GM18868 (cell line): ENCODE measurements at regions not wholly inside any gene's neighbourhood (a gene's known extent, or its start where the extent isn't known, plus 50 kb on each side); places are given as distances from the start of the nearest gene placed in this dataset.
"Not testable (repeated sequence)": the region's sequence is repeated elsewhere in the genome, so short reads cannot be mapped to it uniquely, and the experiment has no call there.

Experiments used
- ATAC-seq: cut with Tn5 transposase; IDR thresholded peaks from one replicate; pipeline ENCODE4 v1.9.1; 2021; ENCODE audit warnings: mild to moderate bottlenecking, moderate library complexity; ENCODE audit not compliant: unreplicated experiment

DNA sequence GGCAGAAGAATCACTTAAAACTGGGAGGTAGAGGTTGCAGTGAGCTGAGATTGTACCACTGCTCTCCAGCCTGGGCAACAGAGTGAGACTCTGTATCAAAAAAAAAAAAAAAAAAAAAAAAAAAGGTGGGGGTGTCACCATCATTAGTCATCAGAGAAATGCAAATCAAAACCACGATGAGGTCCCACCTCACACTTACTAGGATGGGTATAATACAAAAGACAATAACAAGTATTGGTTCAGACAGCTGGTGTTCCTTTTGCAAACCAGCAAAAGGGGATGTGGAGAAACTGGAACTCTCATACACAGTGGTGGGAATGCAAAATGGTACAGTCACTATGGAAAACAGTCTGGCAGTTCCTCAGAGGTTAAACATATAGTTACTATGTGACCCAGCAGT is 78.7 kb upstream of the TSC22D2 start:
- ATAC-seq, result no peak

DNA sequence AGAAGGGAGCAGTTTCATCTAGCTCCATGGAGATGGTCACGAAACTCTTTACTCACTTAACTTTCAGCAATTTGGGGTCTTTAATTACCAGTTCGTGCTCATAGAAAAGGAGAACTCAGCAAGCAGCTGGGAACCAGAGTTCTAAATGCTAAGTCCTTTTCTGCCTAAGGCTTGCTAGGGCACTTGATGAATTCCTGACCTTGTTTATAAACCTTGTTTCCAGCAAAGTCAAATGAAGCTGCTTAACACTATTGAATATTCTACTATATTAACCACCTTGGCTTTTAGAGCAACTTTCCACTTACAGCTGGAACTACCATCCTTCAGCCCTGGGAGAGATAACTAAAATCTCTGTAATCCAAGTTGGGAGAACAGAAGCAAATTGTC is 79.5 kb upstream of the TSC22D2 start:
- no peak for ATAC-seq

DNA sequence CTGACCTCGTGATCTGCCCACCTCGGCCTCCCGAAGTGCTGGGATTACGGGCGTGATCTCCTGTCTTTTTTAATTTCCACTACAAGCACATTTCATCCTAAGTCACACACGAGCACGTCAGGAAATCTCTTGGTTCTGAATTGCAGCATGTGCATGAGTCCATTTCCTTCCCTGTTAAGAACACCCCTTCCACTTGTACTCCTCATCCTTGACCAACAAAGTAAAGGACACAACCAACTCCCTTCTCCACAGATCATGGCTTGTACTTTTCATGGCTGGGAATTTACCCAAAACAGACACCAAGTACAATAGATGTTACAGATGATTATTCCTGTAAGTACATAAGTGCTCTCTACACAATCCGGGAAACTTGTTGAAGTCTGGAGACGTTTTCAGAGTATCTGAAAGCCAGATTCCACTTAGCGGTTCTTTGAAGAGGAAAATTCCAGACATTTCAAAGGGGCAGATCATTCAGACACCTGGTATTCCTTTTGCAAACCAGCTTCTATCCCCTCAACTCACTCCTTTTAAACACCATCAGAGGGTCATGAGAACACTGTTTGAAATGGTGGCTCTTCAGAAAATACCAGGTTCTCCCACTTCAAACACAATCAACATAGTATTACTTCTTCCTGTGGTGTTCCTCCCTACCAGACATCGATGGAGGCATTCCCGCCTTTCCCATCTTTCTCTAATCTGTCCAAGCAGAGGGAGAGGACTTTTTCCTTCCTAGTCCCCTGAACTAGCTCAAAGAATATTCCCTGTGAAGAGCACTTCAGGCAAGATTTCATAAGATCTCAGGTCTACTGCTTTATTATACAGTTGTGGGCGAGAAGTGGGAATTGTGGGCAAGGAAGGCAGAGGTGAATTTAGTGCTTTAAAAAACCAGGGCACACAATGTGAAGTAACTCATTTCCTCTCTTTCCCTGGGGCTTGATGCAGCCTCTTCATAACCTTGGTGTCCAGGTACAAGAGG is 80.1 kb upstream of the TSC22D2 start:
- no peak for ATAC-seq

DNA sequence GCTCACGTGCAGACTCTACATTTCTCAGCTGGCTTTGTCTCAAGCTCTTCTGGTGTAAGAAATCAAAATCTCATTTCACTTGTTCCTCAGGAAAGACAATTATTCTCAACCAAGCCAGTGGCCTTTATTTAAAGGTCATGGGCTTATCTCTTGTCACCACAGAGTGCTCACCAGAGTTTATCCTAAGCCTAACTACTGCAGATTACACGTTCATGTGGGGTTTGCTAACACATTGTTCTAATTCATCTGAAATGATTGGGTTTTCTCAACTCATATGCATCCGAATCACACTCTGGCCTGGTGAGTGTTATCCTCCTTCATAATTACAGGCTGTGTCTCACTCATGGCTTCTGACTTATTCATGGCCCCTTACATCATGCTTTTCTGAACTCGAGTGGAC is 83.3 kb upstream of the TSC22D2 start:
- no peak for ATAC-seq

DNA sequence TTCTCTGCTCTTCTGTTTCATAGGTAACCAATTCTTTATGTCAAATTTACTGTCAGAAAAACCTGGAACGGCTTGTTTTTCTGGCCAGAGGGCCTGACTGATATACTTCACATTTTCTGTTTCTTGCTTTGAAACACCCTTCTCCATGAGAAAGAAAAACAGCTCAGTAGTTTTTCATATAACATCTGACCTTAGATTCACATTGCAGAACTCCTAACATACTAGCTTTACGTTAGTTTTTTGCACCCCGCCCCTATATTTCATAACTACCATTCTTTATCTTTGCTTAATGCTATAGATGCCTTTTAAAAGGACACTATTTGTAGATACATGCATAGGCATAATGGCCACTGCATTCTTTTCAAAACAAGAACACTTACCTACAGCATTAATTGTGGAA is 83.9 kb upstream of the TSC22D2 start:
- ATAC-seq, result no peak

DNA sequence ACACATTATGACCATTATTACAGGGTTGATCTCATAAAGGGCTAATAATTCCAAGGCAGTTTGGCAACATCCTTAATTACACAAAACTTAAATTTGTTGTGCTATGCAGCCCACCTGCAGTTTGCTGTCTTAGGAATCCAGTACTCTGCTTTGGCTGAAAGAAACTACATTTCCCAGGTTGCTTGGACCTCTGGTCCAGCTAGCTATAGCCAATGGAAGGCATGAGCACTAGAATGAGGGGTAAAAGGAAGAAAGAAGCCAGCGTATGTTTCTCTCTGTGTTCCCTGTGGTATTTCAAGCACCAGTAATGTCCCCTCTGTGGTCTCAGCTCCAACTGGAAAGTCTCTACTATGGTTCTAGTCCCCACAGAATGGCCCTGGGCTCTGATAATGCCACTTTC is 84.3 kb upstream of the TSC22D2 start:
- no peak for ATAC-seq

DNA sequence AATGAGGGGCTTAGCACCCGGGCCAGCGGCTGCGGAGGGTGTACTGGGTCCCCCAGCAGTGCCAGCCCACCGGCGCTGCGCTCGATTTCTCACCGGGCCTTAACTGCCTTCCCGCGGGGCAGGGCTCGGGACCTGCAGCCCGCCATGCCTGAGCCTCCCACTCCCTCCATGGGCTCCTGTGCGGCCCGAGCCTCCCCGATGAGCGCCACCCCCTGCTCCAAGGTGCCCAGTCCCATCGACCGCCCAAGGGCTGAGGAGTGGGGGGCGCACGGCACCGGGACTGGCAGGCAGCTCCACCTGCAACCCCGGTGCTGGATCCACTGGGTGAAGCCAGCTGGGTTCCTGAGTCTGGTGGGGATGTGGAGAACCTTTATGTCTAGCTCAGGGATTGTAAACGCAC is 85.0 kb upstream of the TSC22D2 start:
- not testable (repeated sequence) for ATAC-seq

DNA sequence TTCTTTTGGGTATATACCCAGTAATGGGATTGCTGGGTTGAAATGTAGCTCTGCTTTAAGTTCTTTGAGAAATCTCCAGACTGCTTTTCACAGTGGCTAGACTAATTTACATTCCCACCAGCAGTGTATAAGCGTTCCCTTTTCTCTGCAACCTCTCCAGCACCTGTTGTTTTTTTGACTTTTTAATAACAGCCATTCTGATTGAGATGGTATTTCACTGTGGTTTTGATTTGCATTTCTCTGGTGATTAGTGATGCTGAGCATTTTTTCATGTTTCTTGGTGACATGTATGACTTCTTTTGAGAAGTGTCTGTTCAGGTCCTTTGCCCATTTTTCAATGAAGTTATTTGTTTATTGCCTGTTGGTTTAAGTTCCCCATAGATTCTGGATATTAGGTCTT is 87.1 kb upstream of the TSC22D2 start:
- not testable (repeated sequence) for ATAC-seq

DNA sequence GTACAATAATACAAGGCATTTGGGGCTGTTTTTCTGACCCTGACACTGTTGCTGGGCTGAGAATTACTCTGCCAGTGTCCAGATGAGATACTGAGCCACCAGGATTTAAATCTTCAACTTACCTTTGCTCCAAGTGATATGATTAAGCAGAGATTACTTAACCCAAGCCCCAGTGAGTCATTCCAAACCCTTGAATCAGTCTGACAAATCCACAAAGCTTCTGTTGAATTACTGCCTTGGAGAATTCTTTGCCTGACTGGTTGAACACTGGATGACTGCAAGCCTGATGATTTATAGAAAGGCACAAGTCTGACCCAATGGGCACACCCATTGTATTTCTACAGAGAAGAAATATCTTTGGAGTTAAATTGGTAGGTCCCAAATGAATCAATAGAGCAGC is 88.2 kb upstream of the TSC22D2 start:
- ATAC-seq, result no peak

DNA sequence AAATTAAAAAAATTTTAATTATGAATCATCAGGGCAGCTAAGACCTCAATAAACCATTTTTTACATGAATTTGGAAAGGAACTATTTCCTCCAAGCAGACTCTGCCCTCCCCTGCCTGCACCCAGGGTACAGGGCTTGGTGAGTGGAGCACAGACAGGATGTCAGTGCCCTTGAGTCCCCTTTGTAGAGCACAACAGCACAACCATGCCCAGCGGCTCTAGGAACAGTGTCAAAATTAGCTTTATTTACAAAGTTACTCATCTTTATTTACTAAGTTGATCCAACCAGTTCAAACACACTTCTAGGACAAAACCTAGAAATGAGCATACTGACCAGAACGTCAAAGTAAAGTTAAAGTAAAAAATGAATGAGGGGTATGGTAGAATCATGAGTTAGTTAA is 90.6 kb upstream of the TSC22D2 start:
- no peak for ATAC-seq

DNA sequence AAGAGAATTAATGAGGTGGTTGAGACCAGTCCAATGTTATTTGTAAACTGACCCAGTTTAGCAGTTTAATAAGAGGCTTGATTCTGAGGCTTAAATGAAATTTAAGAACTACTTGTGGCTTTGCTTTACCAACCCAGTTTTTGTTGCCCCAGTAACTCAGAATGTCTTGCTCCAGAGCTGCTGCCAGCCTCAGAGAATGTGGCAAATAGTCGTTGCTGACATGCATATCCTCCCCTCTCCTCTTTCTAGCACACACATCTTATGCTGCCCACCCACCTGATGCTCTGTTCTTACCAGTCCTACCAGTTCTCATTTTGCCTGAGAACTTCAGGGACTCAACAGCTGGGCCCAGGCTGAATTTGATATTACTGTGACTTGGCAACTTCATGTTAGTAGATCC is 92.4 kb upstream of the TSC22D2 start:
- no peak for ATAC-seq

DNA sequence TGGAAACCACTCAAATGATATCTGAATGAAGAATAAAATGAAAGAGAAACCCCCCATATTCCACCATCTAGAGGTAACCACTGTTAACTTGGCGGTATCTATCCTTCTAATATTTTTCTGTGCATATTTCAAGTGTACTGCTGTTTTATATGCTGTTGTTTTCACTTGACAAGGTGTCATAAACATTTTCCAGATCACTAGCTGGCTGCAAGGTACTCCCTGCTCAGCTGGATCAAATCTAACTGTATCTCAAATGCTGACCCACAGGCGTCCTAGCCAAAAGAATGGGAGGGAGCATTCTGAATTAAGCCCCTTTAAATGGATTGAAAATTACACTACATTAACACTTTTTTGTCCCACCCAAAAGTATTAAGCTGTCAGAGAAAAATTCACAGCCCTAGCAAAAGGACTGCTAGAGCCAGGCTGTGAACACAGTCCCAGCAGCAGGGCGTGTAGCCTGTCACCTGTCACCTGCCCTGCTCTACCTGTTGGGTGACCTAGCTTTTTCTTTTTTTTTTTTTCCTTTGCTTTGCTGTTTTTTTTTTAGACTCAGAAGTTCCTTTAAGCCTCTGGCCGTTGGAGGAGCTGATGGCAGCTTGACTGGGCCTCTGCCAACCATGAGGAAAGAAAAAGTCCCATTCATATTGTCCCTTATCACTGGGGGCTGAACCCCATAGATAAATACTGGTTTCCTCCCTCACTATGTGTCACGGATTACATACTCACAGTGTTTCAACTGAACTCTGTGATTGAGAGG is 93.7 kb upstream of the TSC22D2 start:
- ATAC-seq, result no peak

DNA sequence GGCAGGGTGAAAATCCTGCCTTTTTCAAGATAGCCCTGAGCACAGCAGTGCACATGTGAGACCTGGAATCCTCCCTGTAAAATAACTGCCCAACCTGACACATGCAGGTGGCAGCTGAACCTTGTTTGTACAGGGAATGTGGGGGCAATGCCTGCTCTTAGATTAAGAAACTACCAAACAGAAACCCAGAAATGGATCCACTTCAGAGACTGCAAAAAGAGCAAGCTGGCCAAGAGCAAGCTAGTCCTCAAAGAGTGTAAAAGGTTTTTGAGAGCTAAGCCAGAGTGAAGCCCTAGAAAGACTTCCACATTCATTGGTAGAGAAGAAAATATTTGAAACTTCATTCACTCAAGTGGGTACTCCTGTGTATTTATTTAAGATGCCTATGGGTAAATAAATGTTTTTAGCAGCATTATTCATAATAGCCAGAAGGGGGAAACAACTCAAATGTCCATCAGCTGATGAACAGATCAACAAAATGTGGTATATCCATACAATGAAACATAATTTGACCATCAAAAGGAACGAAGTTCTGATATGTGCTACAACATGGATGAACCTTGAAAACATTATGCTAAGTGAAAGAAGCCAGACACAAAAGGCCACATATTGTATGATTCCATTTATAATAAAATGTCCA is 96.0 kb upstream of the TSC22D2 start:
- ATAC-seq, result no peak

DNA sequence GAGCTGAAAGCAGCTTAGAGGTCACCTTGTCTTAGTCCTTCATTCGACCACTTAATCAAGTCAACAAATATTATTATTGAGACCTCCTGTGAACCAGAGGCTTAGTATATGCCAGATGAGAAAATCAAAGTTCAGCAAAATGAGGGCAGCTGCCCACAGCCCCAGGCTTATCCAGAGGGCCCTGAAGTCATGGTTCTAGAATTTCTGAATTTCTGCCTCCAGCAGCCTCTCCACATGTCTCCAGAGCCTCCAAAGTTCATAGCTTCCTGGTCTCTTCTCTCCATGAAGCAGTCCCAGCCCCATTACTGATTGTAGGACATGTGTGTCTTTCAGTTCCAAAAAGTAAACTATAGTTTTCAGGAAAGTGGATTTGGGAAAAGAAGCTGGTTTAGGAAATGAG is 96.9 kb upstream of the TSC22D2 start:
- ATAC-seq, result no peak

DNA sequence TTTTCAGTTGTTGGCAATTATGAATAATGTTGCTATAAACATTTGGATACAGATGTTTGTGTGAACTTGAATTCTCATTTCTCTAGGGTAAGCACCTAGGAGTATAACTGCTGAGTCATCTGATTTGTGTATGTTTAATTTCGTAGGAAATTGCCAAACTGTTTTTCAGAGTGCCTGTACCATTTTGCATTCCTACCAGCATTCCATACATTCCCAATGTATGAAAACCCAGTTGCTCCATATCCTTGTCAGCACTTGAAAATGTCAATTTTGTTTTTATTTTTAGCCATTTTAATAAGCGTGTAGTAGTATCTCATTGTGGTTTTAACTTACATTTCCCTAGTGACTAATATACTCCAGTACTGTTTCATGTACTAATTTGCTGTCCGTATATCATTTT is 98.5 kb upstream of the TSC22D2 start:
- ATAC-seq, result no peak

DNA sequence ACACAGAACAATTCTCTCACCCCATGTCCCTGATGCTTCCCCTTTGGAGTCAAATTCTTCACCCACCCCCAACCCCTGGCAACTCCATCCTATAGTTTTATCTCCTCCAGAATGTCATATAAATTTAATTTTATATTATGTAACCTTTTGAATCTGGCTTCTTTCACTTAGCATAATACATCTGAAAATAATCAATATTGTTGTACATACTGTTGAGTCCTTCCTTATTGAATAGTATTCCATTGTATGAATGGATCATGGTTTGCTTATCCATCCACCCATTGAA is 98.9 kb upstream of the TSC22D2 start:
- ATAC-seq, result no peak

DNA sequence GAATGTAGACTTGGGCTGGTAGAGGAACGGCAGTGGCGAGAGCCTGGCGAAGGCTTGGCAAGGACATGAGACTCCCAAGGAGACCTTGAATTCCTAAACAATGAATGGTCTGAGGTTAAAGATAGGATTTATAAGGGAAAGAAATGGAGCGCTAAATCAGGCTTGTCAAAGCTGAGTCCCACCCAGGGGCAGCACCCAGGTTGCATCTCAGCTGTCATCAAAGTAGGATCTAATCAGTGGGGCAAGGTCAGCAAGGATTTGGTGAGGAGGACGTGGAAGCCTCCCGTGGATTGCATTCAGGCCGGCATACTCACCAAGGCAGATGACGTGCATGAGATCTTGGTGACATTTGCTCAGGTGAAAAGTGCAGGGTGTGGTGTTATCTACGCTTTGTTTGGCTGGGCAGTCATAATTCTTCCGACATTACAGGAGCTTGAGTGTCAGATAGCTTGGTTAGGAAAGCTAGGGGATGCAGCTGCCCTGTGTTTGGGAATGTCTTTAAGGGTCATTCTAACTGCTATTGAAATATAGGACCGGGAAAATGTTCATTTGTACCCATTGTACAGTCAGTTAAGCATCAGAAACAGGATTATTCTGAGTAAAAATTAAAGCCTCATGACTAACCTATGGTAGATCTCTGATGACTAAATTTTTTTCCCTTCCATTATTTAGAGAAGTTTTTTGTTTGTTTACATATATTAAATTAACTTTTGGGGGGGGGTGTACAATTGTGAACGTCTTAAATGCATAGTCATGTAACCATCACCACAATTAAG is 99.4 kb upstream of the TSC22D2 start:
- no peak for ATAC-seq

DNA sequence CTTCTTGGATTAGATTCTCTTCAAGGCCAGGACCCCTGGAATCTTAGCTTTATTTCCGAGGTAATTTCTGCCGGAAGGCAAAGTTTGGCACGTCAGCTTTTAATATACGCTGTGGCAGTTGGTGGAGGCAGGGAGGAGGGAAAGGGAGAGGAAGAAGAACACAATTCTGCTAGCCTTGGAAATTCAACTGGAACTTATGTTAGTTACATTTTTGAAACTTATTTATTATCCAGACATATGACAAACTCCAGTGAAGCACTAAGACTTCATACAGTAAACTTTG is 100.1 kb upstream of the TSC22D2 start:
- no peak for ATAC-seq

DNA sequence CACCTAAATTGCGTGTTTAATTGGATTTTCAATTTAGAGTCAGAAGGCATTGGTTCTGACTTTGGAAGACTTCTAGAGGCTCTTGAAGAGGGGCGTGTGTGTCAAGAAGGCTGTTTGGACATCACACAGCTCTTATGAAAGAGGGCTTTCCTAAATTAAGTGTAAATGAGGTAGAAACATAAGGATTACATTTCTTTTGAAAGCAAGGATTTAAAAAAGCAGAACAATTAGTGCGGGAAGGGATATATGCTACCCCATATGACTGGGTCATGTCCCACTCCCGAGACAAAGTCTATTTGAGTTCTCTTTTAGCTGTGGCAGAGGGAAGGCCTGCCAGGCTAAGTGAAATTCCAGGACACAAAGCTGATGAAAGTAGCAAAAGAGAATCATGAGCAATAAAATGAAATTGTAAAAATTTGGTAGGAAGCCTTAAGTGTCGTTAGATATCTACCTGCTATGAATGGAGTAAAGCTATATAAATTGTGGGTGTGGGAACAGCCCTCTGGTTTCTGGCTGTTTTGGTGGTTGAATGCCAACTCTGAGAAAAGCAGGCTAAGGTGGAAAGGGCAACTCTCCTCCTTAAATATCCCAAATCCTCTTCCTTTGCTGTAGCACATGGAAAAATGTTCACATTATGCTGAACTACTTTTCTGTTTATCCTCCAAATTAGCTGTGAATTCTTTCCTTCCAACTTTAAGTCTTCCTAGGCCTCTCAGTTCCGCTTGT is 100.6 kb upstream of the TSC22D2 start:
- ATAC-seq, result no peak

DNA sequence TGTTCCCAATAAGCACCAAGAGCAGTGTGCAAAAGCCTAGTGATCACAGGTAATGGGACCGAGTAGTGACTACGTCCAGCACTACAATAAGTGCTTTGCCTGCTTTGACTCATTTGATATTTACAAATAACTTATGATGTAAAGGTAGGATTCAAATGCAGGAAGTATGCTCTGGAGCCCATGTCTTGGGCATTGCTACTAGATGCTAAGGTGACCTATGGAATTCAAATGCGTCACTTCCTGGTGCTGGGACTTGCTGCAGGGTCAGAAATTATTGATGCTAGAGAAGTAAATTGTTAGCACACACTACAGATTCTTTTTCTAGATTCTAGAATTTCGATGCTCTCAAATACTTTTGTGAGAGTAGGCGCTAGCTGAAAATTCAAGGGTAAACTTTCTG is 101.2 kb upstream of the TSC22D2 start:
- no peak for ATAC-seq

DNA sequence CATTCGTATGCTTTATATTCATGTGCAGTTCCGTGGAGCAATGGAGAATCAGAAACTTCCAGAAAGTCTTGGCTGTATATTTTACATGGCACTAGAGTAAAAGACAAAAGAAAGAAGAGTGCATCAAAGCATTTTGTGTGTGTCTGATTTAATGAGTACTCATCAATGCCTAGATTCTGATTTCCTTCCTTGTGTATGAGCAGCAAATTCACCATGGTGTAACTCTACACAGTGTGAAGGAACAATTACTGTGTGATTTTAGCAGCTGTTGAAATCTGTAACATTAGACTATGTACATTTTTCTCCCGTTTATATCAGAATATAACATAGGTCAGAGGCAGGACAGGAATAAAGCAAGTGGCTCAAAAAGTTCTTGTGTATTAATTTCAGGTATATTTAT is 102.0 kb upstream of the TSC22D2 start:
- ATAC-seq, result no peak
